RPMI8226 (cell line): ENCODE measurements at regions not wholly inside any gene's neighbourhood (a gene's known extent, or its start where the extent isn't known, plus 50 kb on each side); places are given as distances from the start of the nearest gene placed in this dataset.
"Not testable (repeated sequence)": the region's sequence is repeated elsewhere in the genome, so short reads cannot be mapped to it uniquely, and the experiment has no call there.

Experiments
- DNase-seq: peaks from one replicate; pipeline ENCODE4 v3.0.0-alpha.2; 2015

DNA sequence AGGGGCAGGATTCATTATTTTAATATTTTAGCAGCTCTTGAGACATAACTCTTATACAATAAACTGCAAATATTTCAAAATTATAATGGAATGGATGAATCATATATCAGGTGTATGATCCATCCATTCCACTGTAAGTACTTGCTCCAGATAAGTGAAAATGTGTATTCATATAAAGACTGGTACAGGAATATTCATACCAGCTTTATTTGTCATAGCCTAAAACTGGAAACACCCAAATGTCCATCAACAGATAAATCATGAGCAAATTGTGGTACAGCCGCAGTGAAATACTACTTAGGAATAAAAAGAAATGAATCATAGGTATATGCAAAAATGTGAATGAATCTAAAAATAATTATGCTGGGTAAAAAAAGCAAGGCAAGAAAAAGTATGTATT lies 263.6 kb upstream of the SYT10 start:
- no peak for DNase-seq

GRCh38 chr12:33706927-33707326 lies 267.3 kb upstream of the SYT10 start:
- DNase-seq, result no peak

DNA sequence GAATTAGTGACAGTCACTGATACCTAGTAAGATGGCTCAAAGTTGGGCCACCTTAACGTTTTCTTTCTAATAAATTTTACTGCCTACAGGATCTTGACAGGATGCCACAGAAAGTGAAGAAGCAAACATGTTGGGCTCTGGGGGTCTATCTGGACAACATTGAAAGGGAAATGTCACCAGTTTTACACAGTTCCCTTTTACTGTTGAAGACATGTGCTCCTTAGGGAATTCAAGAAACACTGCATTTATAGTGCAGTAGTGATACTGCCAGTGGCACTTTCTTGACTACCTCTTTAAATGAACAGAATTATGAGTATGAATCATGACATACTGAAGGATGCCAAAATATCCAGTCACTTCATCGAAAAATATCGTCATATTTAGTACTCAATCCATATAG lies 269.3 kb upstream of the SYT10 start:
- DNase-seq, result no peak

DNA sequence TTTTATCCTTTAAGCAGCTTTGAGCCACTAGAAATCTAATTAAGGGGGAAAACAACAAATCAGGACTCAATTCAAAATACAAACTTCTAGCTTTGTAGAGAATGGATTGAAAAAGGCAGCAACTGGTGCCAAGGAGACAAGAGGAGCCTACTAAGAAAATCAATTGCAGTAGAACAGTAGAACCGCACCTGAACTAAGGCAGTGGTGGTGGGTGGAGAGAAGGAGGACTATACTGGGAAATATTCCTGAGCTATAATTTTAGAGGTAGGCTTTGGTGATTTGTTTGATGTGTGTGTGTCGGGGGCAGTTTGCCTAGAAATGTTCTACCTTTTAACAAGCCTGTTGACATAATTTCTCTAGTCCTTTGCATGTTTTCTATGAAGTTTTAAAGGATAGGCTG lies 270.9 kb upstream of the SYT10 start:
- DNase-seq, result no peak

GRCh38 chr12:33718631-33719030 lies 279.0 kb upstream of the SYT10 start:
- no peak for DNase-seq

GRCh38 chr12:33721561-33721960 lies 281.9 kb upstream of the SYT10 start:
- no peak for DNase-seq

GRCh38 chr12:33724867-33725266 lies 285.2 kb upstream of the SYT10 start:
- no peak for DNase-seq

DNA sequence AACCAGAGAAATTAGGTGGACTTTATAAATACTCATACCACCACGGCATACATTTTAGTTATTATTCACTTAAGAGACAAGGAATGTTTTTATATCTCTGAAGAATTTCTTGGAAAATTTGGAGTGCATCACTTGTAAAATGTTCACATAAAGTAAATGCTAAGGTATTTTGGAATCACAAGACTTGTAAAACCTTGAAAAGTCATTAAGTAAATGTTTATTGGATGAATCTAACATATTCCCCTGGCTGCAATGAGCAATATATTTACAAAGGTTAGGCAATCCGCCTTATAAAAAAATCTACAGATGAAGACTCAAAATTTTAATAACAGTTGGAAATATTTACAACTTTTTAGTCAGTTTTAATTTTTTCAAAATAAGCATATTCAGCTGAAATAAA lies 287.4 kb upstream of the ALG10 start:
- DNase-seq, result no peak

- no peak for DNase-seq
These were observed 269.4 kb upstream of the ALG10 start for GRCh38 chr12:33752854-33753253.

GRCh38 chr12:33757701-33758100 lies 264.6 kb upstream of the ALG10 start:
- no peak for DNase-seq

DNA sequence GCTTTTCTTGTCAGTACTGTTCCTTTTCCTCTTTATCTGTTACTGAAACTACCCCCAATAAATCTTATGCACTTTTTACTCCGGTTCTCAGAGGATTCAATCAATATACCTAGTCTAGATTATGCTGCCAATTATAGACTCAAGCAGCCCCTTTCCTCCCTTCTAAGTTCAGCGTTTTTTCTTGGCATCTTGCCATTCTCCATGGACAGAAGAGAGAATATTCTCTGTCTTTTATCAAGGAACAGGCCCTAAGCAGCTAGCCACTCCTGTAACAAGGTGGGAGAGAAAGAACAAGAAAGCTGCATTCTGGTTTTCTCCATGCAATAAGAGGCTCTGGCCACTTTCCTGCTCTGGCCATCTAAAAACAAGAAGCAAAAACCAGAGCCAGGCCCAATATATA lies 263.0 kb upstream of the ALG10 start:
- no peak for DNase-seq

DNA sequence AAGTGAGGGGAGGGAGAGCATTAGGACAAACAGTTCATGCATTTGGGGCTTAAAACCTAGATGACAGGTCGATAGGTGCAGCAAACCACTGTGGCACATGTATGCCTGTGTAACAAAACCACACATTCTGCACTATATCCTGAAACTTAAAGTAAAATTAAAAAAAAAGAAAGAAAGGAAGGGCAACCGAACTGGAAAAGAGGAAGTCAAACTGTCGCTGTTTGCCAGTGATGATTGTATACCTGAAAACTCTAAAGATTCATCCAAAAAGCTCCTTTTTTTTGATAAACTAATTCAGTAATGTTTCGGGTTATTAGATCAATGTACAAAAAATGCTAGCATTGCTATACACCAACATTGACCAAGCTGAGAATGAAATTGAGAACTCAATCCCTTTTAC lies 259.0 kb upstream of the ALG10 start:
- DNase-seq, result no peak

DNA sequence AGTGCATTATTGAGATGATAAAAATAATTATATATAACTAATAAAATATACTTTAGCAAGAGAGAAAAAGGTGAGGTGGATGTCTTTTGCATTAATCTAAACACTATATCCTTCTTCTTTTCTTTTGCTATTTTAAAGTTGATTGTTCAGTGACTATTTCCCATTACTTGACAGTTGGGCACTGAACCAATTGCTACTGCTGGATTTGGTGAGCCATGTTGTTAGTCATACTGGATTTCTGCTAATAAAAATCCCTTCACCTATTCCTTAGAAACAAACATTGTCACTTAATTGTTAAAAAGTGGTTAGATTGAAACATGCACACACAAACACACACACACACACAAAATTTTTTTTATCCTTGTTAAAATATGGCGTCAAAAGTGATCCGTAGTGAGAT lies 251.6 kb upstream of the ALG10 start:
- no peak for DNase-seq

GRCh38 chr12:33771889-33772288 lies 250.4 kb upstream of the ALG10 start:
- DNase-seq, result no peak

DNA sequence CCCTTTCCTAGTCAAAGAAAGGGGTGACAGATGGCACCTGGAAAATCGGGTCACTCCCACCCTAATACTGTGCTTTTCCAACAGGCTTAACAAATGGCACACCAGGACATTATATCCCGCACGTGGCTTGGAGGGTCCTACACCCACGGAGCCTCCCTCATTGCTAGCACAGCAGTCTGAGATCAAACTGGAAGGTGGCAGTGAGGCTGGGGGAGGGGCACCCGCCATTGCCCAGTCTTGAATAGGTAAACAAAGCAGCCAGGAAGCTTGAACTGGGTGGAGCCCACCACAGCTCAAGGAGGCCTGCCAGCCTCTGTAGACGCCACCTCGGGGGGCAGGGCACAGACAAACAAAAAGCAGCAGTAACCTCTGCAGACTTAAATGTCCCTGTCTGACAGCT lies 249.2 kb upstream of the ALG10 start:
- not testable (repeated sequence) for DNase-seq

- DNase-seq, result no peak
These were observed 235.8 kb upstream of the ALG10 start for GRCh38 chr12:33786532-33786931.

- no peak for DNase-seq
These were observed 227.3 kb upstream of the ALG10 start for GRCh38 chr12:33794954-33795353.

GRCh38 chr12:33795536-33795935 lies 226.8 kb upstream of the ALG10 start:
- DNase-seq, result no peak

DNA sequence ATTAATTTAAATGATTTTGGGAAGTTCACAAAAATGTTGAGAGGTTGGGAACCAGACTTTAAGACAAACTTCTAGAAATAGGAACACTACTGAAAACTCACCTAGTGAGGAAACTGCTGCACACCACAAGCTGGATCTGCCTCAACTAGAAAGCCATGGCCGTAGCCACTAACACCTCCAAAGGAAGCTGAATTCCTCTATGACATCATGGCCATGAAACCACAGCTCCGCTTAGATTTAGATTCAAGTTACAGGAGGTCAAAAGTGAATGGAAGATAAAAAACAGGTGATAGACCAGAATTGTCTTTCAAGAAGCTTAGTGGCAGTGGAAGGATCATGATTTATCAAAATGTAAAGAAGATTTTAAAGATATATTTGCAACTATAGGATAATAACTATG lies 208.8 kb upstream of the ALG10 start:
- DNase-seq, result no peak

- DNase-seq, result no peak
These were observed 204.6 kb upstream of the ALG10 start for GRCh38 chr12:33817713-33818112.

DNA sequence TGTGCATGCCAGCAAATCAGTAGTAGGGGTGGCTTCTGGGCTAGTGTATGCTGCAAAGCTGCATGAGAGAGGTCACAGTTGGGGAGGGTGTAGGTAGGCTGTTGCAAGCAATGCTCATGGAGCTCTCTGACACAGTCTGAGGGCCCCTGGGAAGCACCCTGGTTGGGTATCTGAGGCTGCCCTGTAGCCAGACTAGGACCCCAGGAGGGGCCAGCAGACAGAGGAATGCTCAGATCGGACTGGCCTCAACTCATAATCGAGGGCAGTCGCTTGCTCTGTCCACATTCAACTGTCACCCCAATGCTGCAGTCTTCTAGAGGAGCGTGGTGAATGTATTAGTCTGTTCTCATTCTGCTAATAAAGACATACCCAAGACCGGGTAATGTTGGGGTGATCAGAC lies 204.0 kb upstream of the ALG10 start:
- DNase-seq, result no peak

DNA sequence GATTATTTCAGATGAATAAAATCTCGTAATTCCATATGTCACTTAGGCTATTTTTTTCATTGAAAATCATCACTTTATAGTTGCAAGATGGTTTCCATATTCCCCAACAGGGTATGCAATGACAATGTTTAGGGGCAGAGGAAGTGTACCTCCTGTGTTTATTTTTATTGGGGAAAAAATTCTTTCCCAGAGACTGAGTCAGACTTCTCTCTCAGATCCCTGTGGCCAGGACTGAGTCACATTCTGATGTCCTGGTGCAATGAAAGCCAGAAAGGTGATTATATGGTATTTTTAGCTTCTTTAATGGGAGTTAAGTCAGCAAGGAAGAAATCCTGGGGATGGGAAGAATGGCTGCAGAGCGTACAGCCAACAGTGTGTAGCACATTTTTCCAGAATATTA lies 196.9 kb upstream of the ALG10 start:
- DNase-seq, result no peak

GRCh38 chr12:33825986-33826602 lies 196.2 kb upstream of the ALG10 start:
- DNase-seq, result no peak

GRCh38 chr12:33828326-33828725 lies 194.0 kb upstream of the ALG10 start:
- DNase-seq, result no peak

DNA sequence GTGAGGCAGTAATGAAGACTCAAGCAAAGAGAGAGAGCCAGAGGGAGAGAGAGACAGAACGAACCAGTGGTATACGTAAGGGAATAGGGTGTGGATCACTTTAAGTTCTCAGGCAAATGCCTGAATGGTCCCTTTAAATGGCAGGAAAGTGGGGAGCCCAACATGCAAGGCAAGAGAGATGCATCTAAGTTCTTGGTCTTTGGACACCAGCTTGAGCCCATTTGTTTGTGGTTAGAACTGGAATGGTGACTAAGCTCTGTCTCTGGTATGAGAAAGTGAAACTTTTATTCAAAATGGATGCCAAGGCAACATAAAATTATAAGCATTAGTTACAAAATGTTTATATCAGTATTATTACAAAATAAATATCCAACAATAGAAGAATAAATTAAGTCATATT lies 192.2 kb upstream of the ALG10 start:
- no peak for DNase-seq

DNA sequence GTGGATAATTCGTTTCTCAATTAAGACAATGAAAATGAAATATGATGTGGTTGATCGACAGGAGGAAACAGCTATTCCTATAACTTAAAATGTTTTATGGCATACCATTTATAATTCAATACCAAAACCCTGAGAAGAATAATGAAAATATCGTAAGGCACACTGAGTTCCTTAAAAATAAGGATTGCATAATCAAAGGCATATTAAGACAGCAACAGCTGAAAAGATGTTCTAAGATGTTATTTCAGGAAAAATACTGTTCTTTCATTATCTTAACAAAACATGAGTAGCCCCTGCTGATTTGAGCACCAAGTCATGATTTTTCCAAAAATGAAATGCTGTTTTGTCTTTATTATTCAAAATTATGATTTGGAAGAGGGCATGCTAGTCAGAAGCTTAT lies 189.4 kb upstream of the ALG10 start:
- DNase-seq, result no peak
